ENCODE measurements at regions not wholly inside any gene's neighbourhood (a gene's known extent, or its start where the extent isn't known, plus 50 kb on each side); places are given as distances from the start of the nearest gene placed in this dataset.

GRCh38 chr2:6441800-6442199, 423.9 kb downstream of the CMPK2 start:
- TF ChIP-seq PATZ1 (CRISPR knock-in tag; IDR thresholded peaks at IDR 0.05; ENCODE audit: borderline replicate concordance) = no peak
- no peak for TF ChIP-seq ESRRG (CRISPR knock-in tag; IDR thresholded peaks at IDR 0.05)
- TF ChIP-seq, protein P1, sequence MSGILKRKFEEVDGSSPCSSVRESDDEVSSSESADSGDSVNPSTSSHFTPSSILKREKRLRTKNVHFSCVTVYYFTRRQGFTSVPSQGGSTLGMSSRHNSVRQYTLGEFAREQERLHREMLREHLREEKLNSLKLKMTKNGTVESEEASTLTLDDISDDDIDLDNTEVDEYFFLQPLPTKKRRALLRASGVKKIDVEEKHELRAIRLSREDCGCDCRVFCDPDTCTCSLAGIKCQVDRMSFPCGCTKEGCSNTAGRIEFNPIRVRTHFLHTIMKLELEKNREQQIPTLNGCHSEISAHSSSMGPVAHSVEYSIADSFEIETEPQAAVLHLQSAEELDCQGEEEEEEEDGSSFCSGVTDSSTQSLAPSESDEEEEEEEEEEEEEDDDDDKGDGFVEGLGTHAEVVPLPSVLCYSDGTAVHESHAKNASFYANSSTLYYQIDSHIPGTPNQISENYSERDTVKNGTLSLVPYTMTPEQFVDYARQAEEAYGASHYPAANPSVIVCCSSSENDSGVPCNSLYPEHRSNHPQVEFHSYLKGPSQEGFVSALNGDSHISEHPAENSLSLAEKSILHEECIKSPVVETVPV (CRISPR knock-in tag; IDR thresholded peaks at IDR 0.05) = no peak

All from SK-N-SH treated with all-trans-retinoic acid at 6 μM for 48 hours (cell line).